ENCODE measurements at regions not wholly inside any gene's neighbourhood (a gene's known extent, or its start where the extent isn't known, plus 50 kb on each side); places are given as distances from the start of the nearest gene placed in this dataset.
A peak's percentile ranks its signal among the peaks of the same experiment; 100 is the strongest.
"Not testable (repeated sequence)": the region's sequence is repeated elsewhere in the genome, so short reads cannot be mapped to it uniquely, and the experiment has no call there.

- DNase-seq (ENCODE audit: low read depth): no peak
These were observed 368.8 kb upstream of the CDH8 start for GRCh38 chr16:62404842-62405611.

GRCh38 chr16:62392698-62393097, 356.5 kb upstream of the CDH8 start:
- no peak for DNase-seq (ENCODE audit: low read depth)

GRCh38 chr16:62391940-62392339, 355.7 kb upstream of the CDH8 start:
- no peak for DNase-seq (ENCODE audit: low read depth)

GRCh38 chr16:62391134-62391533, 354.9 kb upstream of the CDH8 start:
- DNase-seq (ENCODE audit: low read depth): no peak

DNA sequence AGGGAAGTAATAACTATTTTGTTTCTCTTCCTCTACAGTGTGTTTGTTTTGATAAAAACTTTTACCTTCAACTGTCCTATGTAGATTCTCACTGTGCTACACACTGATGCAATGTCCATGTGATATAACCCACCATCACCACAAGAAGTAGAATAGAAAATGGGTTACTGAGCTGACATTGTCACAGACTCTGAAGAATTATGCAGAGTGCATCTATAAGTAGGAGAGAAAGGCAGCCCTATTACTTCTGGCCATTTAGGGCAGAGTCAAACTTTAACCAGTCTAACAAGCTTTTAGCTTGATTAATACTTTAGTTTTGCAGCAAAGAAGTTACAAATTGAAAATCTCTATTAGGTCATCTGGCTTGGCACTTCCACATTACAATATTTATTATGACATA, 354.0 kb upstream of the CDH8 start:
- no peak for DNase-seq (ENCODE audit: low read depth)

DNA sequence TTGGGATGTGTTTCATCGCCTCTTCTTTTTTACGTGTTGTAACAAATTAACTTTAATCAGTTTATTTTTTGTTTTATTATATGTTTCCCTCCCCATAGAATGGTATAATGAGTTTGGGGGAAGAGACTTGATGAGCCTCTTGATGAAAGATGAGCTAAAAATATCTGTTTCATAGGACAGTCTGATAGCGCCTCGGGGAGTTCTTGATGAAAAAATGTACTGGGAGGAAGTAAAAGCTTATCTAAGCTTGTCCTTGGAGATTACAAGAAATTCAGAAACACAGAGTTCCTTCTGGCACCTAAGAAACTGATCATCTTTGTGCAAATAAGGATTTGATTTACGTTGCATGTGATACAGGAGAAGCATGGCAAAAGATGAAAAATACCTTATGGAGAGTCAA, 350.2 kb upstream of the CDH8 start:
- DNase-seq (ENCODE audit: low read depth): no peak

DNA sequence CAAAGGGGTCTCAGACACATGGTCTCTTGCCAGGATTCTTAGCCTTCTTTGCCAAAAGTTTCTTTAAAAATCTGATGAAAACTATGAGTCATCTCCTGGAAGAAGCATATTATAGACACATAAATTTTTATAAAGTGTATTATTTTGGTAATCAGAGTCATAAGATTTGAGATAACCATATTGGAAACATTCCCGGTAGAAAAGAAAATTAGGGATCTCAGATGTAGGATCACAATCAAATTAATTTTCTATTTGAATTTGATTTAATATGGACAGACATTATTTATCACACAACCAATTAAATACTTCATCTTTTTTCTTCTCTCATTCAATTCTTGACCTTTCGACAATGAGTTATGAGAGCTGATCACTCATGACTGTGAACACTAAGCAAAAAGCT, 347.7 kb upstream of the CDH8 start:
- DNase-seq (ENCODE audit: low read depth): no peak

GRCh38 chr16:62370445-62370844, 334.2 kb upstream of the CDH8 start:
- DNase-seq (ENCODE audit: low read depth): no peak

GRCh38 chr16:62363501-62363900, 327.3 kb upstream of the CDH8 start:
- no peak for DNase-seq (ENCODE audit: low read depth)

- no peak for DNase-seq (ENCODE audit: low read depth)
These were observed 317.1 kb upstream of the CDH8 start for GRCh38 chr16:62353355-62353754.

DNA sequence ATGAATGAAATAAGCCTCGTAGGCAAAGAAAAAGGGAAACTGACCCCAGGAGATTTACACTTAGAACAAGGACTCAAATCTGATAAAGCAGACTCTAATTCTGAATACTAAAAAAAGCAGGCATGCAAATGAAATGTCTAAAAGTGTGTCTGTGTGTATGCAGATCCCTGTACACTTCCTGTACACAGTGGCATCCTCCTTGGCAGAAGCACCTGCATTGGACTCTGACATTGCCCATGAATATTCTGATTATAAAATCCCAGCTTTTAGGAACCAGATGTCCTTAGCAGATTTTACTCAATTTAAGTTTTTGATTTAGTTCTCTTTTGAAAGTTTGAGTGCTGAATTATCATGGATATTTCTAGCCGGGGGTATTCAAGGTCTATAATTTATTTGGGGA, 306.0 kb upstream of the CDH8 start:
- no peak for DNase-seq (ENCODE audit: low read depth)

DNA sequence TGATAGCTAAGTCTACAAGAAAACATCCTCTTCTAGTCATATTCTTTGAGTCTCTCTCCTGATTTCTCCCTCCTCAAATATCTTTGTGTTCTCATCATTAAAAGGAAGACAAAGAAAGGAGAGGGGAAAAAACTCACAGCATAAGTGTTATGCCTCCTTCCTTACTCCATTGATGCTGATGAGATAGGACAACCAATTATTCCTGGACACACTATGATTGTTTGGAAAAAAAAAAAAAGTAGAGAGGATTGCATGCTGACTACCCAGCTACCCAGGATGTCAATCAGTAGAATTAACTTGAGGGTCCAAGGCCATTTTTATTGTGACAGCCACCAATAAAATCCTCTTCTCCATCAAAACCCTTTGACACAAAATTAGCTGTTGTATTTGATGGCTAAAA, 299.1 kb upstream of the CDH8 start:
- DNase-seq (ENCODE audit: low read depth): no peak

GRCh38 chr16:62321606-62322005, 285.4 kb upstream of the CDH8 start:
- no peak for DNase-seq (ENCODE audit: low read depth)

- no peak for DNase-seq (ENCODE audit: low read depth)
These were observed 262.4 kb upstream of the CDH8 start for GRCh38 chr16:62298600-62298999.

GRCh38 chr16:62294213-62294972, 258.2 kb upstream of the CDH8 start:
- DNase-seq (ENCODE audit: low read depth): no peak

DNA sequence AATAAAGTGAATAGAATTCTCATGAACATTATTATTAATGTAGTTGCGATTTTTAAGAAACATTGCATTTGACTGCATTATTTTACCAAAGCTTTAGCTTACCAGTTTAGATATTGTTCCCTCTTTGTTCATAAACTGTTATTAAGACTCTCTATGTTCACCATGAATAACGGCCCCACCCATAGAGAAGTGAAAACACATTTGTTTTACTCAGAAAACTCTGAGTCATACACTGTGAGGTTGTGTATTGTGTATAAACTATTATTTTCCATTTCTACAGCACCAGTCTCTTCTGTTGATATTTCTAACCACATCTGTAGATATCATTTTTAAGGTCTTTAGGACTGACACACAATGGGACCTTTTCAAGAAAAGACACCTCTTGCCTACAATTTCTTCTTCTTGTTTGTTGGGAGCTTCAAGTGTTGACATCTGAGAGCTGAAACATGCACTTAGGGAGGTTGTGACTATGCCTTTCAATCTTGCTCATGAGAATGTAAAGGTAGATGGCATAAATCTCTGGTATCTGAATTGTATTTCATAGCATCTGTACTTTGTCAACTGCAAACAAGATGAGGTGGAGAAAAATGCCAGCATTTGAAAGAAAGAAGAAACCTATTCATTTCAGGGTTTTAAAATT, 252.9 kb upstream of the CDH8 start:
- no peak for DNase-seq (ENCODE audit: low read depth)

DNA sequence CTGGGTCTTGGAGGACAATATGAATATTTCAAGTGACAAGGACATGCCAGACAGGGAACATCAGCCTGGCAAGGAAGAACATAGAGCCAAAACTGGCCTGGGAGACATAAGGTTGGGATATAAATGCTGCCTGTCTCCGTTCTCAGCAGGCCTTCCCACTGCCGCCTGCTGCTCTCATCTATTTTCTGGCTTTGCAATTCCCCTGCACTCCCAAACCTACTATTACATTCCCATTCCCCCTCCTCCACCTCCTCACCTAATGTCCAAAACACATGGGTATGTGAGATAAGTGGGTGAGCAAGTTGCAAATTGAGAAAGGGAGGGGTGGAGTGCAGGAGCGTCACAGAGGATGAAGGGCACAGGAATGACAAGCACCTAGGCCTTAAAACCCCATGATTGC, 244.3 kb upstream of the CDH8 start:
- DNase-seq (ENCODE audit: low read depth): no peak

- no peak for DNase-seq (ENCODE audit: low read depth)
These were observed 241.7 kb upstream of the CDH8 start for GRCh38 chr16:62277942-62278341.

GRCh38 chr16:62276637-62277036, 240.4 kb upstream of the CDH8 start:
- no peak for DNase-seq (ENCODE audit: low read depth)

DNA sequence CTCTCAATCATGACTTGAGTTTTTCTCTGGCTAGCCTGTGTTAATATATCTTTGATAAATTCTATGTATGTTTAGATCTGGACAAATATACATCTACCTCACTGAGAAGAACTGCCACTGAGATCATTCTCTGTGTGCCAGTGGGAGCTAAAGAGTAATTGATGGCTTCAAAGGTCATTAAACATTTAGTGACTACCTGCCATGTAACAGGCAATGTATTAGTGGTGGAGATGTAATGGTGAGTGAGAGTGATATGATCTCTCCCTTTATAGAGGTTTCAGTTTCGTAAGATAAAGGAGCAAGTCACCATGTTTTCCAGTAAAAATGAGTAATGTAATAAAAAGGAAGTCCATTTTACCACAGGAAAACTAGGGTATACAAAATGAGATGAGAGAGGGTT, 235.8 kb upstream of the CDH8 start:
- DNase-seq (ENCODE audit: low read depth): no peak

GRCh38 chr16:62261760-62262159, 225.5 kb upstream of the CDH8 start:
- DNase-seq (ENCODE audit: low read depth): no peak

GRCh38 chr16:62258931-62259435, 222.7 kb upstream of the CDH8 start:
- not testable (repeated sequence) for DNase-seq (ENCODE audit: low read depth)

GRCh38 chr16:62256406-62256805, 220.2 kb upstream of the CDH8 start:
- DNase-seq (ENCODE audit: low read depth): peak; percentile 2

All from renal cortical epithelial cell (primary cell).